HG03520 (cell line): ENCODE measurements at regions not wholly inside any gene's neighbourhood (a gene's known extent, or its start where the extent isn't known, plus 50 kb on each side); places are given as distances from the start of the nearest gene placed in this dataset.
"Not testable (repeated sequence)": the region's sequence is repeated elsewhere in the genome, so short reads cannot be mapped to it uniquely, and the experiment has no call there.

Experiments used
- ATAC-seq: cut with Tn5 transposase; IDR thresholded peaks from one replicate; pipeline ENCODE4 v1.9.1; 2021; ENCODE audit warnings: mild to moderate bottlenecking, moderate library complexity; ENCODE audit not compliant: unreplicated experiment

- no peak for ATAC-seq
Observed at GRCh38 chr13:111491659-111492058, 171.2 kb downstream of the TEX29 start.

GRCh38 chr13:111492341-111492950 is 172.0 kb downstream of the TEX29 start:
- no peak for ATAC-seq

- ATAC-seq = no peak
Observed at GRCh38 chr13:111492958-111493357, 172.5 kb downstream of the TEX29 start.

GRCh38 chr13:111493468-111493867 is 173.0 kb downstream of the TEX29 start:
- no peak for ATAC-seq

- ATAC-seq = no peak
Observed at GRCh38 chr13:111494641-111495040, 174.2 kb downstream of the TEX29 start.

GRCh38 chr13:111501596-111502535 is 181.4 kb downstream of the TEX29 start:
- ATAC-seq = not testable (repeated sequence)

GRCh38 chr13:111502957-111503356 is 182.5 kb downstream of the TEX29 start:
- ATAC-seq = no peak

- no peak for ATAC-seq
Observed at GRCh38 chr13:111503376-111503775, 182.9 kb downstream of the TEX29 start.

- no peak for ATAC-seq
Observed at GRCh38 chr13:111503905-111504695, 183.7 kb downstream of the TEX29 start.

GRCh38 chr13:111505175-111505777 is 184.8 kb downstream of the TEX29 start:
- no peak for ATAC-seq

- no peak for ATAC-seq
Observed at GRCh38 chr13:111506125-111506524, 185.7 kb downstream of the TEX29 start.

- ATAC-seq = no peak
Observed at GRCh38 chr13:111506621-111507020, 186.2 kb downstream of the TEX29 start.

GRCh38 chr13:111508164-111508870 is 187.9 kb downstream of the TEX29 start:
- no peak for ATAC-seq

- ATAC-seq = no peak
Observed at GRCh38 chr13:111508902-111509509, 188.6 kb downstream of the TEX29 start.

- no peak for ATAC-seq
Observed at GRCh38 chr13:111510502-111511218, 190.2 kb downstream of the TEX29 start.

- ATAC-seq = no peak
Observed at GRCh38 chr13:111511219-111511732, 190.8 kb downstream of the TEX29 start.

- no peak for ATAC-seq
Observed at GRCh38 chr13:111511805-111512504, 191.5 kb downstream of the TEX29 start.

- no peak for ATAC-seq
Observed at GRCh38 chr13:111512707-111513106, 192.3 kb downstream of the TEX29 start.
